Skeletal muscle cell (primary cell): ENCODE measurements at regions not wholly inside any gene's neighbourhood (a gene's known extent, or its start where the extent isn't known, plus 50 kb on each side); places are given as distances from the start of the nearest gene placed in this dataset.

Source experiments
- DNase-seq: peaks from one replicate; pipeline ENCODE4 v3.0.0-alpha.2; 2010; ENCODE audit warnings: low read depth
- H3K4me3 ChIP-seq: 2 replicates; pipeline ENCODE4 v1.5.1; 2011; ENCODE audit warnings: low read depth, mild to moderate bottlenecking, control low read depth, low read length, moderate library complexity

DNA sequence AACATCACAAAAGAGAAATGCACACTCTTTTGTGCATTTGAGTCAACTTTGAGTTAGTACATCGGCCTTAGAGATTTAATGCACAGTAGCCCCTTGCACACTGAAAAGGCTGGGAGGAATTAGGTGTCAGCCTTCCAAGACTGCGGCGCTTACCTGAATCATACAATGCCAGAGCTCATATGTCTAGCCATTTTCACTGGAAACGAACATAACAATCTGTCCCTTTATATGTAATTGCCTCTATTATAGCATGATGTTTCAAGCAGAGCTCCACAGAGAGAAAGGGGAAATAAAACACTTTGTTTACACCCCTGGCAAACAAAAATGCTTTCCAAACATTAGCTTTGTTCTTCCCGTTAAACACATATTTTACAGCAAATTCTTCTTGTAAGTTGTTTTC is 315.7 kb upstream of the SLCO3A1 start:
- no peak overlapping the region for H3K4me3 ChIP-seq
- DNase-seq = no peak

GRCh38 chr15:91538782-91539181 is 314.7 kb upstream of the SLCO3A1 start:
- DNase-seq = no peak
- H3K4me3 ChIP-seq = no peak overlapping the region

GRCh38 chr15:91541286-91541685 is 312.2 kb upstream of the SLCO3A1 start:
- H3K4me3 ChIP-seq = no peak overlapping the region
- no peak for DNase-seq

- H3K4me3 ChIP-seq = no peak overlapping the region
- no peak for DNase-seq
These were observed 311.3 kb upstream of the SLCO3A1 start for GRCh38 chr15:91542226-91542625.

DNA sequence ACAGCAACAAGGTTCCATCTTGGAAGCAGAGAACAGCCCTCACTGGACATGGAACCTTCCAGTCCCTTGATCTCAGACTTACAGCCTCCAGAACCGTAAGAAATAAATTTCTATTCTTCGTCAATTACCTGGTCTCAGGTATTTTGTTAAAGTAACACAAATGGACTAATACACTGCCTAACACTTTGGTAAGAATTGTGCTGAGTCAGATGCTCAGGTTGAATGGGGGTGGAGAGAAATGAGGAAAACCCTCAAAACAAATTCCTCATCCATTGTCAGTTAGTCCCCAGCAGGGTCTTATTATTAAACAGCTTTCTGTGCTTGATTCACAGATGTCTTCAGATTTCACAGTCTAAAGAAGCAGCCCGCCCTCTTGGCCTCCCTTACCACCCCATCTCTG is 306.2 kb upstream of the SLCO3A1 start:
- no peak overlapping the region for H3K4me3 ChIP-seq
- DNase-seq = no peak

GRCh38 chr15:91548549-91548948 is 305.0 kb upstream of the SLCO3A1 start:
- DNase-seq = no peak
- H3K4me3 ChIP-seq = no peak overlapping the region

DNA sequence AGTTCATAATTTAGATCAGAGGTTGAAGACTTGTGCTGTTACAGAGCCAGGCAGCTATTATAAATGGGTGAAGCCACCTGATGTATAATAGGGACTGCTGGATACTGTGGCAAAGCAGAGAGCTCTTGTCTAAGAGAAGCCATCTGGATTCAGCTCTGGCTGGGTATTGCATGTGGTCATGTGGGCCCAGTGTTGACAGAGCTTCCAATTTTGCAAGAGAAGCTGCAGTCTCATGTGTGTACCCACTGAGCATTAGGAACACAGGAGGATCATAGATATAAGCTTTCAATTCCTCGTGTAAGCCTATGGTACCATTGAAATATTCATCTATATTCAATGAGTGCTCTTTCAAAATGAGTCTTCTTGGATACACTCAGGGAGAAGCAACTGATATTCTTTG is 303.9 kb upstream of the SLCO3A1 start:
- H3K4me3 ChIP-seq = no peak overlapping the region
- no peak for DNase-seq

DNA sequence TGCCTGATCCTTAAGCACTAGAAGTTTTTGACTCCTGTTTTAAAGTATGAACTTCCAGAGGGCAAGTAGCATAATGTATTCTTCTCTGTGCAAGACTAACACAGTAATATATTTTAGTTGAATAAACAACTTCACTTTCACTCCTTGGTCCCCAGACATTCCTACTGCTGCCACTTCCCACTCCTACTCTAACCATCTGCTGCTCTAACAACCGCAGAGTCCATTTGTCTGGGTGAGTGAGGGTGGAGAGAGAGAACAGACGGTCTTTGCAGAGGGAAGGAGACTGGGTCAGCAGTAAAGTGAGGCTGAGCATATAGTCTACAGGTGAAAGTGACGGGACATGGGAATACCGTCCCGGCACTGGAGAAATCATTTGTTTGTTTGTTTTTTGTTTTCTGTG is 301.0 kb upstream of the SLCO3A1 start:
- H3K4me3 ChIP-seq = no peak overlapping the region
- no peak for DNase-seq

GRCh38 chr15:91553196-91553854 is 300.2 kb upstream of the SLCO3A1 start:
- DNase-seq = no peak
- no peak overlapping the region for H3K4me3 ChIP-seq

GRCh38 chr15:91555312-91555711 is 298.2 kb upstream of the SLCO3A1 start:
- no peak for DNase-seq
- H3K4me3 ChIP-seq = no peak overlapping the region

GRCh38 chr15:91556926-91557325 is 296.6 kb upstream of the SLCO3A1 start:
- H3K4me3 ChIP-seq = no peak overlapping the region
- DNase-seq = no peak

DNA sequence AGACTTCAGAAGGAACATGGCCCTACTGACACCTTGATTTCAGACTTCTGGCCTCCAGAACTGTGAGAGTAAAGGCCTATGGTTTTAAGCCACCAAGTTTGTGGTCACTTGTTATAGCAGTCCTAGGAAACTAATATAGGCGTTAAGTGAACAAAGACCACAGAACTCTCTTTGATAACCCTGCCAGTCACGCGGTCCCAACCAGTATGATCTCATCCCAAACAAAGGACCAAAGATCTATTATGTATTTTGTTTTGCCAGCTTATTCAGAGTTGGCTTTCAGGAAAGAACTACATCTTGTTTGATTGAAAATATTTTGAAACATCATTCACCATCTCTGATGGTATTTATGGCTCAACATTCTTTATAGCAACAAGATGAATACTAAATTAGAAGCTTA is 294.4 kb upstream of the SLCO3A1 start:
- H3K4me3 ChIP-seq = no peak overlapping the region
- DNase-seq = no peak

DNA sequence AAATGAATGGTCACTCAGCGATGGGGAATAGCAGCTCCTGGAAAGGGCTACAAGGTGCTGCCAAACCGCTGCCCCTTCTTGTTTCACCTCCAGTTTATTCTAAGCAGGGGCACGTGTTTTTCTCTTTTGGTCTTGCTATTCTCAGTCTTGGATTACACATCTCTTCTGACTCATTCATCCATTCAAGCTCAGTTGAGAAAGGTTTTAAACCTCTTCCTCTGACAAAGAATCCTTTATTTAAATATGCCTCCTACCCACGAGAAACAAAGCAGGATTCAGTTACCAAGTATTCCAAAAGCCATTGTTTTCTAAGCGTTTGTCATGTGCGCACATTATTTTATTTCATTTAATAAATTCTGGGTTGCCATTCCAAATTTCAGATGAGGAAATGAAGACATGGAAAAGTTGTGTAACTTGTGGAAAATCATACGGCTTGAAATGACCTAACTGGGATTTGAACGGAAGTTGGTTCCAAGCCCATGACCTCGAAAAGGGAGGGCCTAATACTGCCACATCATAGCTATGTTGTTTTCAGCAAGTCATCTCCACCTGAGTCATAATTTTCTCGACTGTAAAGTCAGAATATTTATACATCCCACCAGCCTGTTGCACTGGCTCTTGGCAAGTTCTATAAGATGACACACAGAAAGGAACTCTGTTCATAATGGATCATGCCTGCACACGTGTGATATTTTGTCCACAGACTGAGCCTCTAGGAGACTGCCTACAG is 292.0 kb upstream of the SLCO3A1 start:
- DNase-seq = peak; percentile 73
- no peak overlapping the region for H3K4me3 ChIP-seq

- H3K4me3 ChIP-seq = no peak overlapping the region
- DNase-seq = no peak
These were observed 290.8 kb upstream of the SLCO3A1 start for GRCh38 chr15:91562698-91563097.

GRCh38 chr15:91564631-91565030 is 288.9 kb upstream of the SLCO3A1 start:
- no peak overlapping the region for H3K4me3 ChIP-seq
- DNase-seq = no peak

GRCh38 chr15:91566141-91566540 is 287.4 kb upstream of the SLCO3A1 start:
- H3K4me3 ChIP-seq = no peak overlapping the region
- no peak for DNase-seq

DNA sequence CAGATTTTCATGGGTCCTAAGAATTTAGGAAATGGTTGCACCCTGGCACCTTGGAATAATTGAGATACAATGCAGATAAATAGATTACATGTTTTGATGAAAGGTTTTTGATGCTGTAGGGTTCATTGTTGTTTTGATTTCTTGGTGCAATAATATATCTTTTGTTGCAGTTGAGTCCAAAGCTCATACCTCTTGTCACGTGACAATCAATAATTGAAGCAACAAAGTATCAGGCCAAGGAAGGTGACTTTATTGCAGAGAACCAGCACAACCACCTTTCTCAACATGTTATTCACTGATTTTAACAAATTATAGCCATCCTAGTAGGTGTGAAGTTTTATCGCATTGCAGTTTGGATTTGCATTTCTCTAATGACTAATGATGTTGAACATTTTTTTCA is 285.5 kb upstream of the SLCO3A1 start:
- no peak for DNase-seq
- no peak overlapping the region for H3K4me3 ChIP-seq

DNA sequence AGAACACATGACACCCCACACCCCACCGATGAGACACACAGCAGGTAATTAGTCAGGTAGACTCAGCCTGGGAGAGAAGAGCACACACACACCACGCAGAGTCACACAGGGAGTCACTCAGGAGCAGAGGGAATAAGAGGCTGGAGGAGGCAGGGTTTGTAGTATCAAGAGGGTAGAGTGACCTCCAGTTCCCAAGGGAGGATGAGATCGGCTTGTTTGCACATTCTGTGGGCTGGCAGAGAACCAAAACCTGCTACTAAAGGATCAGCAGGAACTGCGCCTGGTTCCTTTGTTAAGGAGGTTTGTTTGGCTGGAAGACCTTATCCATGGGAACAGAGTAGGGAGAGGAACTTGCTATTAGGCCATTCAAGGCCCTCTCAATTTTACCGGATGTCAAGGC is 281.4 kb upstream of the SLCO3A1 start:
- DNase-seq = peak; percentile 54
- no peak overlapping the region for H3K4me3 ChIP-seq

GRCh38 chr15:91576096-91576495 is 277.4 kb upstream of the SLCO3A1 start:
- no peak overlapping the region for H3K4me3 ChIP-seq
- DNase-seq = no peak

GRCh38 chr15:91578511-91578910 is 275.0 kb upstream of the SLCO3A1 start:
- no peak overlapping the region for H3K4me3 ChIP-seq
- DNase-seq = no peak

- DNase-seq = no peak
- H3K4me3 ChIP-seq = no peak overlapping the region
These were observed 268.6 kb upstream of the SLCO3A1 start for GRCh38 chr15:91584895-91585294.
